Psoas muscle (tissue), 7 donors: ENCODE measurements at regions not wholly inside any gene's neighbourhood (a gene's known extent, or its start where the extent isn't known, plus 50 kb on each side); places are given as distances from the start of the nearest gene placed in this dataset.

Experiments
- ATAC-seq, 4 donors: fragments of 200-7000 bp; cut with Tn5 transposase; one replicate each; pipeline ENCODE4 v1.9.1; 2020; ENCODE audit warnings: moderate library complexity in 3 of 4, mild to moderate bottlenecking in 2 of 4
- DNase-seq, 2 donors: peaks; one replicate each; pipeline ENCODE4 v3.0.0-alpha.2; 2020
- H3K27ac ChIP-seq: fragments of 200-600 bp; one replicate; pipeline ENCODE4 v1.8.0; 2022
- H3K27me3 ChIP-seq, 3 donors: fragments of 200-600 bp in 1 of 3; one replicate each; pipeline versions ENCODE4 v1.6.1 to v1.8.0; 2013 to 2022; ENCODE audit warnings: low read length in 2 of 3, mild to moderate bottlenecking in 2 of 3, moderate library complexity in 1 of 3; ENCODE audit not compliant: insufficient read depth in 3 of 3
- H3K36me3 ChIP-seq, 2 donors: fragments of 200-600 bp in 1 of 2; one replicate each; pipeline versions ENCODE4 v1.6.1 to v1.8.0; 2013 to 2022; ENCODE audit warnings: low read depth in 1 of 2, mild to moderate bottlenecking in 1 of 2, moderate library complexity in 1 of 2; ENCODE audit not compliant: insufficient read depth in 1 of 2
- H3K4me1 ChIP-seq: fragments of 200-600 bp; one replicate; pipeline ENCODE4 v1.8.0; 2022
- H3K4me3 ChIP-seq: fragments of 200-600 bp; one replicate; pipeline ENCODE4 v1.8.0; 2022; ENCODE audit warnings: mild to moderate bottlenecking
- H3K9me3 ChIP-seq: fragments of 200-600 bp; one replicate; pipeline ENCODE4 v1.8.0; 2022
- CTCF ChIP-seq: fragments of 200-600 bp; IDR thresholded peaks from one replicate; pipeline ENCODE4 v1.8.0; 2022; ENCODE audit warnings: antibody characterized with exemption
- WGBS, 3 donors: extraction: QIAGEN DNeasy Blood & Tissue Kit; methylation state at CpG; one replicate each; pipeline versions ENCODE4 v1.1.6 to v1.1.7; 2013; 5-methylcytosine and 5-hydroxymethylcytosine counted together
- intact Hi-C, 2 donors: fragments of 100-400 bp; cut with DNase I; formaldehyde crosslinking; loops; one replicate each; pipeline versions ENCODE4 v1.11.0 to v1.14.2; 2022
- donor health status: healthy with polysubstance abuse.
- donor health status: DM: no; HTN: no; CAD: no; lungs with moderate emphysema.
- donor health status: Bipolar disorder and iron deficiency.
- donor health status: healthy.
- donor health status: DM: yes; HTN: yes; CAD: no.
- donor health status: DM: no; HTN: no; CAD: no.
- donor health status: DM: yes; HTN: yes; CAD: no.

- Histone ChIP-seq H3K4me3 (no peak overlapping the region), H3K9me3 (no peaks in the 10 kb centered on the region), H3K4me1 (no peaks in the 10 kb centered on the region), H3K27me3 (no peaks in the 10 kb centered on the region), H3K36me3 (no peaks in the 10 kb centered on the region), H3K27ac (no peak overlapping the region)
- 81 to 93% (median 89%) methylated on average over 2 of the region's 2 CpGs for WGBS, 3 donors
- intact Hi-C loops = no loop called here
- DNase-seq (no peak), ATAC-seq (no peak)
- no peak for TF ChIP-seq CTCF
Observed at GRCh38 chr21:19621837-19622496, 1218.4 kb upstream of the TMPRSS15 start.

GRCh38 chr21:19640964-19641363 lies 1237.4 kb upstream of the TMPRSS15 start:
- Histone ChIP-seq H3K27me3 (no peaks in the 10 kb centered on the region), H3K36me3 (no peaks in the 10 kb centered on the region), H3K4me1 (no peaks in the 10 kb centered on the region), H3K27ac (no peak overlapping the region), H3K4me3 (no peak overlapping the region), H3K9me3 (no peaks in the 10 kb centered on the region)
- no peak for TF ChIP-seq CTCF
- intact Hi-C loops = no loop called here
- 85 to 89% (median 87%) methylated on average over 7 of the region's 7 CpGs for WGBS, 3 donors
- no peak for ATAC-seq
- no peak for DNase-seq

GRCh38 chr21:19648391-19648790 lies 1244.8 kb upstream of the TMPRSS15 start:
- DNase-seq (no peak), ATAC-seq (no peak)
- no peak for TF ChIP-seq CTCF
- intact Hi-C loops = no loop called here
- Histone ChIP-seq H3K27ac (no peak overlapping the region), H3K36me3 (no peaks in the 10 kb centered on the region), H3K4me1 (no peaks in the 10 kb centered on the region), H3K9me3 (no peaks in the 10 kb centered on the region), H3K4me3 (no peak overlapping the region), H3K27me3 (no peaks in the 10 kb centered on the region)
- WGBS, 3 donors = 77 to 88% (median 82%) methylated on average over 2 of the region's 2 CpGs

- no peak overlapping the region for H3K27ac ChIP-seq
- H3K27me3 ChIP-seq = no peaks in the 10 kb centered on the region
- no peaks in the 10 kb centered on the region for H3K4me1 ChIP-seq
- ATAC-seq (no peak), DNase-seq (no peak)
- H3K9me3 ChIP-seq = no peaks in the 10 kb centered on the region
- no peaks in the 10 kb centered on the region for H3K36me3 ChIP-seq
- intact Hi-C loops = no loop called here
- no peak overlapping the region for H3K4me3 ChIP-seq
- WGBS, 3 donors = 61 to 80% (median 61%) methylated on average over 2 of the region's 2 CpGs
- TF ChIP-seq CTCF = no peak
Observed at GRCh38 chr21:19683492-19683891, 1279.9 kb upstream of the TMPRSS15 start.

GRCh38 chr21:19684328-19684727 lies 1280.7 kb upstream of the TMPRSS15 start:
- Histone ChIP-seq H3K4me3 (no peak overlapping the region), H3K27me3 (no peaks in the 10 kb centered on the region), H3K27ac (no peak overlapping the region), H3K4me1 (no peaks in the 10 kb centered on the region), H3K9me3 (no peaks in the 10 kb centered on the region), H3K36me3 (no peaks in the 10 kb centered on the region)
- intact Hi-C loops = no loop called here
- WGBS, 3 donors = 65 to 76% (median 69%) methylated on average over 4 of the region's 4 CpGs
- ATAC-seq = no peak
- DNase-seq = no peak
- no peak for TF ChIP-seq CTCF
